ENCODE measurements at regions not wholly inside any gene's neighbourhood (a gene's known extent, or its start where the extent isn't known, plus 50 kb on each side); places are given as distances from the start of the nearest gene placed in this dataset.

DNA sequence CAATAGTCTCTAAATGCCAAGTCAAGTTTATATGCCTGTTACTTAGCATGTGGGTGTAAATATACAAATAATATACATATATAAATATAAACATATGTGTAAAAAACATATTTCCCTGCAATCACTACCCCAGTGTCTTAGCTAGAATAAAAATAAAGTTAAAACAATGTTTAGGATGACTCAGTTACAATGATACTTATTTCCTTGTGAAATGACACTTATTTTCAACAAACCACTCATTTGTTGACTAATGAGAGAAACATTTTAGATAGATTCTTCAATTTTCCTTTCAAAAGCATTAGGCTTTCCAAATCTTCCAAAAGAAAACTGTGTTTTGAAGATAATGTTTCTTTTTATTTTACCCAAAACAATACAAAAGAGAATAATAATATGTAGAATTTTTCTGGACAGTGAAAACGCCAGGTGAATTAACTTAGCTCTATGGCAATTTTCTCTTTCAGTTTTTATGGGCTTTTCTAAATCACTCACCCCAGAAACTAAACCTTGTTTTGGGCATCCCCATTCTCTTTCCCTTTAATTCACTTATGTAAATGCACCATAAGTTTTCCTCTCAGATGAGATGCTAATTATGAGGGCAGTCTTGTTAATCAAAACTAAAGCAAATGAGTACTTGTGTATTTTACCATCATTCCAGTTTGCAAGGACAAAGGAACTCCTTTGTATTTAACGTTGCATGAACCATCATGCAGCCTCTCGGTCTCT is 465.9 kb downstream of the BCAT1 start:
- H3K4me1 ChIP-seq = no peaks in the 10 kb centered on the region
- no peaks in the 10 kb centered on the region for H3K36me3 ChIP-seq
- no peaks in the 10 kb centered on the region for H3K9me3 ChIP-seq (ENCODE audit: low read depth)
- Mint-ChIP-seq H3K27me3 (ENCODE audit: insufficient read depth, low read depth) (no peaks in the 10 kb centered on the region), H3K4me1 (peaks cover 10% of the 10 kb centered on the region), H3K27ac (no peak overlapping the region), H3K36me3 (peaks cover 21% of the 10 kb centered on the region), H3K4me3 (no peak overlapping the region), H3K9me3 (peaks cover 6% of the 10 kb centered on the region)
- DNase-seq (ENCODE audit: low spot score) = no peak
- H3F3A ChIP-seq (ENCODE audit: low read depth) = no peaks in the 10 kb centered on the region
- no peaks in the 10 kb centered on the region for H3K79me2 ChIP-seq (ENCODE audit: low read depth)
- no peak overlapping the region for H3K4me3 ChIP-seq
- H3K9ac ChIP-seq = no peak overlapping the region
- no peak overlapping the region for H3K4me2 ChIP-seq
- no peaks in the 10 kb centered on the region for H4K20me1 ChIP-seq (ENCODE audit: low read depth)
- no peak for TF ChIP-seq EZH2phosphoT487 (IDR thresholded peaks at IDR 0.05)
- no peak for TF ChIP-seq EZH2 (IDR thresholded peaks at IDR 0.05)
- TF ChIP-seq CTCF (IDR thresholded peaks at IDR 0.05) = no peak
- no peaks in the 10 kb centered on the region for H3K27me3 ChIP-seq
- no peak overlapping the region for H2AFZ ChIP-seq (replicated peaks)
- H3K27ac ChIP-seq = no peak overlapping the region

DNA sequence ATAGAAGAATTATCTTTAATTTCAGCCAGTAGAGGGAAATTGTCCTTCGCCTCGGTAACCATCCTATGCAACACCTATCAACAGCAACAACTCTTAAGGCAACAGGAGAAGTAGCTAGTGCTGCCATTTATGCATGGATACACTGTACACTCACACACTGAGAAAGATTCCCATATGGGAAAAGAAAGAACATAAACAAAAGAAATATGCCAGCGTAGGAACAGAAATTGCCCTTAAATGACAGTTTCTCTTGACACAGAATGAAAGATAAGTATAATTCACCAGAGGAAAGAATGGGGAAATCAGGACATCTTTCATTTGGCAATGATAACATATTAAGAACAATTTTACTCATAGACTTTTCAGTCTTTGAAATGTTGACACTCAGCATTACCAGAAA is 466.9 kb downstream of the BCAT1 start:
- no peaks in the 10 kb centered on the region for H3K4me1 ChIP-seq
- H3K4me2 ChIP-seq = no peak overlapping the region
- Mint-ChIP-seq H3K9me3 (peaks cover 6% of the 10 kb centered on the region), H3K27me3 (ENCODE audit: insufficient read depth, low read depth) (no peaks in the 10 kb centered on the region), H3K4me3 (no peak overlapping the region), H3K27ac (no peak overlapping the region), H3K36me3 (peaks cover 14% of the 10 kb centered on the region), H3K4me1 (peaks cover 10% of the 10 kb centered on the region)
- DNase-seq (ENCODE audit: low spot score) = no peak
- H3K9ac ChIP-seq = no peak overlapping the region
- H3K27me3 ChIP-seq = no peaks in the 10 kb centered on the region
- H3K9me3 ChIP-seq (ENCODE audit: low read depth) = no peaks in the 10 kb centered on the region
- no peaks in the 10 kb centered on the region for H3K36me3 ChIP-seq
- no peak overlapping the region for H3K4me3 ChIP-seq
- H3F3A ChIP-seq (ENCODE audit: low read depth) = no peaks in the 10 kb centered on the region
- TF ChIP-seq EZH2phosphoT487 (IDR thresholded peaks at IDR 0.05) (no peak), EZH2 (IDR thresholded peaks at IDR 0.05) (no peak), CTCF (IDR thresholded peaks at IDR 0.05) (no peak)
- H2AFZ ChIP-seq (replicated peaks) = no peak overlapping the region
- no peak overlapping the region for H3K27ac ChIP-seq
- H4K20me1 ChIP-seq (ENCODE audit: low read depth) = no peaks in the 10 kb centered on the region
- no peaks in the 10 kb centered on the region for H3K79me2 ChIP-seq (ENCODE audit: low read depth)

DNA sequence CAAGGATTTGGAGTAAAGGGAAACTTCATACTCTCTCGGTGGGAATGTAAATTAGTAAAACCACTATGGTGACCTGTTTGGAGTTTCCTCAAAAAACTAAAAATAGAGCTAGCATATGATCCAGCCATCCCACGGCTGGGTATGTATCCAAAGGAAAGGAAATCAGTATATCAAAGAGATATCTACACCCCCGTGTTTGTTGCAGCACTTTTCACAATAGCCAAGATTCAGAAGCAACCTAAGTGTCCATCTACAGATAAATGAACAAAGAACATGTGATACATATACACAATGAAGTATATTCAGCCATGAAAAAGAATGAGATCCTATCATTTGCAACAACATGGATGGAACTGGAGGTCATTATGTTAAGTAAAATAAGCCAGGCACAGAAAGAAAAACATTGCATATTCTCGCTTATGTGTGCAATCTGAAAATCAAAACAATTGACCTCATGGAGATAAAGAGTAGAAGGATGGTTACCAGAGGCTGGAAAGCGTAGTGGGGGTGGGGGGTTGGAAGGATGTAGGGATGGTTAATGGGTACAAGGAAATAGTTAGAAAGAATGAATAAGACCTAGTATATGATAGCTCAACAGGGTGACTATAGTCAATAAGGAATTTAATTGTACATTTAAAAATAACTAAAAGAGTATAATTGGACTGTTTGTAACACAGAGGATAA is 468.0 kb downstream of the BCAT1 start:
- Histone ChIP-seq H3K4me2 (no peak overlapping the region), H3K79me2 (ENCODE audit: low read depth) (no peaks in the 10 kb centered on the region), H3K27ac (no peak overlapping the region), H3K4me1 (no peaks in the 10 kb centered on the region), H3K27me3 (no peaks in the 10 kb centered on the region), H4K20me1 (ENCODE audit: low read depth) (no peaks in the 10 kb centered on the region), H3K4me3 (no peak overlapping the region), H3F3A (ENCODE audit: low read depth) (no peaks in the 10 kb centered on the region), H3K36me3 (no peaks in the 10 kb centered on the region), H2AFZ (replicated peaks) (no peak overlapping the region), H3K9me3 (ENCODE audit: low read depth) (no peaks in the 10 kb centered on the region), H3K9ac (no peak overlapping the region)
- H3K27ac Mint-ChIP-seq = no peak overlapping the region
- no peaks in the 10 kb centered on the region for H3K27me3 Mint-ChIP-seq (ENCODE audit: insufficient read depth, low read depth)
- peaks cover 9% of the 10 kb centered on the region for H3K9me3 Mint-ChIP-seq
- H3K36me3 Mint-ChIP-seq = peaks cover 21% of the 10 kb centered on the region
- no peak overlapping the region for H3K4me3 Mint-ChIP-seq
- no peak for TF ChIP-seq EZH2phosphoT487 (IDR thresholded peaks at IDR 0.05)
- no peak for TF ChIP-seq CTCF (IDR thresholded peaks at IDR 0.05)
- TF ChIP-seq EZH2 (IDR thresholded peaks at IDR 0.05) = no peak
- H3K4me1 Mint-ChIP-seq = peaks cover 10% of the 10 kb centered on the region
- no peak for DNase-seq (ENCODE audit: low spot score)

Data from neural progenitor cell (in vitro differentiated cells).